GM13976 (cell line): ENCODE measurements at regions not wholly inside any gene's neighbourhood (a gene's known extent, or its start where the extent isn't known, plus 50 kb on each side); places are given as distances from the start of the nearest gene placed in this dataset.
"Not testable (repeated sequence)": the region's sequence is repeated elsewhere in the genome, so short reads cannot be mapped to it uniquely, and the experiment has no call there.

Source experiments
- DNase-seq: peaks from one replicate; pipeline ENCODE4 v3.0.0; 2012; ENCODE audit warnings: low spot score
- CTCF ChIP-seq: IDR thresholded peaks from 2 replicates; pipeline ENCODE4 v1.5.1; 2012; ENCODE audit warnings: borderline replicate concordance, mild to moderate bottlenecking; ENCODE audit not compliant: insufficient read depth; ENCODE audit errors: extremely low read depth, missing control alignments, control extremely low read depth
- in situ Hi-C: fragments of 300-500 bp; cut with MboI; formaldehyde crosslinking; loops from one replicate; pipeline ENCODE4 v1.12.0; 2022; ENCODE audit warnings: low sequenced_read_pairs, mixed read lengths, inconsistent platforms; ENCODE audit not compliant: unreplicated experiment

GRCh38 chr18:11366410-11366809 is 217.0 kb upstream of the PIEZO2 start:
- DNase-seq = no peak
- in situ Hi-C loops = loop anchor here (10.0 kb wide), 1 partner anchor 58 kb away; no protein-coding TSS in a partner anchor
- TF ChIP-seq CTCF = no peak

DNA sequence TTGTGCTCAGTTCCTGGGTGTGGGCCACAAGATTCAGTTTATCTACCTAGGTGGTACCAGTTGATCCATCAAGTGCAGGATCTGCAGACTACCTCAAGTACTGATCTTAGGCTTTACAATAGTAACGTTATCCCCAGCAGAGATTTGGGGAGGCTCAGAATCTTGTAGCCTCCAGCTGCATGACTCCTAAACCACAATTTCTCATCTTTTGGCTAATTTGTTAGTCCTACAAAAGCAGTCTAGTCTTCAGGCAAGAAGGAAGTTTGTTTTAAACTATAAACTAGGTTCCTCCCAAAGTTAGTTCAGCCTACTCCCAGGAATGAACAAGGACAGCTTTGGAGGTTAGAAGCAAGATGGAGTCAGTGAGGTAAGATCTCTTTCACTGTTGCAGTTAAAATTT is 213.5 kb upstream of the PIEZO2 start:
- in situ Hi-C loops = loop anchor here (10.0 kb wide), 1 partner anchor 62 kb away; no protein-coding TSS in a partner anchor
- no peak for TF ChIP-seq CTCF
- DNase-seq = no peak

- in situ Hi-C loops = loop anchor here (10.0 kb wide), 1 partner anchor 63 kb away; no protein-coding TSS in a partner anchor
- DNase-seq = not testable (repeated sequence)
These were observed 212.5 kb upstream of the PIEZO2 start for GRCh38 chr18:11361862-11362261.

DNA sequence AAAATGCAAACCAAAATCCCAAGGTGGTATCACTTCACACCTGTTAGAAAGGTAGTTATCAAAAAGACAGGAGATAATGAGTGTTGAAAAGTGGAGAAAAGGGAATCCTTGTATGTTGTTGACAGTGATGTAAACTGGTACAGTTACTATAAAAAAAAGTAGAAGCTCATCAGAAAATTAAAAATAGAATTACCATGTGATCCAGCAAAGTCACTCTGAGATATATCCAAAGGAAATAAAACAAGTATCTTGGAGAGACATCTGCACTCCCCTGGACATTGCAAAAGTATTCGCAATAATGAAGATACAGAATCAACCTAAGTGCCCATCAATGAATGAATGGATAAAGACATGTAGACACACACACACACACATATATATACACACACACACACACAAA is 208.3 kb upstream of the PIEZO2 start:
- DNase-seq = no peak
- in situ Hi-C loops = no loop called here
- TF ChIP-seq CTCF = no peak

- in situ Hi-C loops, DNase-seq: not testable (repeated sequence)
These were observed 195.2 kb upstream of the PIEZO2 start for GRCh38 chr18:11344576-11344975.

GRCh38 chr18:11343096-11343495 is 193.7 kb upstream of the PIEZO2 start:
- no peak for DNase-seq
- in situ Hi-C loops = no loop called here
- no peak for TF ChIP-seq CTCF

GRCh38 chr18:11342115-11342514 is 192.7 kb upstream of the PIEZO2 start:
- DNase-seq, in situ Hi-C loops: not testable (repeated sequence)

GRCh38 chr18:11339188-11339775 is 189.9 kb upstream of the PIEZO2 start:
- TF ChIP-seq CTCF = no peak
- no peak for DNase-seq
- in situ Hi-C loops = no loop called here
